NCI-H510A (cell line): ENCODE measurements at regions not wholly inside any gene's neighbourhood (a gene's known extent, or its start where the extent isn't known, plus 50 kb on each side); places are given as distances from the start of the nearest gene placed in this dataset.

Experiments used
- DNase-seq: peaks from one replicate; lab custom pipeline; 2025; lab: John Stamatoyannopoulos, UW

DNA sequence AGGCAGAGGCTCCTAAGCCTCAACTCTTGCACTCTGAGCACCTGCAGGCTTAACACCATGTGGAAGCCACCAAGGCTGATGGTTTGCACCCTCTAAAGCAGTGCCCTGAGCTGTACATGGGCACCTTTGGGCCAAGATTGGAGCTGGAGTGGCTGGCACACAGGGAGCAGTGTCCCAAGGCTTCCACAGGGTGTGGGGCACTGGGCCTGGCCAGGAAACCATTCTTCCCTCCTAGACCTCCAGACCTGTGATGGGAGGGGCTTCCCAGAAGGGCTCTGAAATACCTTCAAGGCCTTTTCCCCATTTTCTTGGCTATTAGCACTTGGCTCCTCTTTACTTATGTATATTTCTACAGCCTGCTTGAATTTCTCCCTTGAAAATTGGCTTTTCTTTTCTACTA lies 67.9 kb upstream of the PPM1J start:
- no peak for DNase-seq

DNA sequence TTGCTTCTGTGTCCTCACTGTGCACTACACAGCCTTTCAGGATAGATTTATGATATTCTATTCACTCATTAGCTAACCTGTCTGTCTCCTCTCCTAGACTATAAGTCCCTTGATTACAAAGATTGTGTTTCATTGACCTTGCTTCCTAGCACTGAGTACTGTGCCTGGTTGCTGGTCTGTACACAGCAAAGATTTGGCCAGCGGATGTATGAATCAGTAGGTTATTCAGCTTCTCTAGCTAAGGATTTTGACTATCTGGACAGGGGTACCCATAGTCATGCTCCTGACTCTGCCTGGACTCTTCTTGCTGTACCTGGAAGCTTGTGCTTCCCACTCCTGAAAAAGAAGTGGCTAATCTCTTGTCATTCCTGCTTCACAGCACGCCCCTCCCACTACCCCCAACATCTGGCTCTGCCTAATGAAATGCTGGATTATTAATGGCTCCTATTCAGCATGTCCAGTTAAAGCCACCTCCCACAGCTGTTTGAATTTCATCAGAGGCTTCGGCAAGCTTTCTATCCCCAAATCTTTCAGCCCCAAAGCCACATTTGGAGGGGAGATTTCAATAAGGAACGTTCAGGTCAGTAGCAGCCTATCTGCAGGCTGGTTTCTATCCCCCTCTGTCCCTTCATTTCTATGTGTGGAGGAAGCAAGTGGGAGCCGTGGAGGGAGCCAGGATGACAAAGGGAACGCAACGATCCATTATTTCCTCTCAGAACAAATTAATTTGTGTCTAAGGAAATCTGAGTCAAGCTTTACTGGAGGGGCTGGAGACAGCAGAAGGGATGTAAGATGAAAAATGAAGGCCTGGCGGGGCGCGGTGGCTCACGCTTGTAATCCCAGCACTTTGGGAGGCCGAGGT lies 64.8 kb upstream of the PPM1J start:
- no peak for DNase-seq

DNA sequence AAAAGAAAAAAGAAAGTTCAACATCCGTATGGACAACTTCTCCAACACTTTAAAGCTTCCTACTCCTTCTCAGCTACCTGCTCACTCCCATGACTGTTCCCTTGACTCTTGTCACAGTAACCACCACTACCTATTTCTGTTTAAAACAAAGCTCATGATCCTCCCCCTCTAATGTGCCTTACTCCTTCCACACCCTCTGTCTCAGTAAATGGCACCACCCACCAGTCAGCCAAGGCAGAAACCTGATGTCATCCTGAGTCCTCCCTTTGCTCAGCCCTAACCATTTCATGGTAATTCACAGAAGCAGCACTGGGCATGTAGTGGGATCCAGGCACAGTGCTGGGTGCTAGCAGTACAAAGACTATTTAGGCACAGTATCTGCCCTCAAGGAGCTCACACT lies 63.0 kb upstream of the PPM1J start:
- no peak for DNase-seq

DNA sequence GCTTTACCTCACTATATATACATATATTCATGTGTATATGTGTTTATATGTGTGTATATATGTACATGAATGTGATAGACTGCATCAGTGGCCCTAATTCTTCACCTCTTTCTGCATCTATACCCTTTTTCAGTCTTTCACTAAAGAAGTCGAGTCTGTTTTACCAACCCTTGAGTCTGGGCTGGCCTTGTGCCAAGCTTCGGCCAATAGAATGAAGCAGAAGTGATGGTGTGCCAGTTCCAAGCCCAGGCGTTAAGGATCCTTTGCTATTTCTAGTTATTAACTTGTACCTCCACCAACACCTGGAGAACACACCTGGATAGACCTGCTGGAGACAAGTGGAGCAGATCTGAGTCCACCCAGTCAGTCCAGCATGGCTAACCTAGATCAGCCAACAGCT lies 61.6 kb upstream of the PPM1J start:
- no peak for DNase-seq

DNA sequence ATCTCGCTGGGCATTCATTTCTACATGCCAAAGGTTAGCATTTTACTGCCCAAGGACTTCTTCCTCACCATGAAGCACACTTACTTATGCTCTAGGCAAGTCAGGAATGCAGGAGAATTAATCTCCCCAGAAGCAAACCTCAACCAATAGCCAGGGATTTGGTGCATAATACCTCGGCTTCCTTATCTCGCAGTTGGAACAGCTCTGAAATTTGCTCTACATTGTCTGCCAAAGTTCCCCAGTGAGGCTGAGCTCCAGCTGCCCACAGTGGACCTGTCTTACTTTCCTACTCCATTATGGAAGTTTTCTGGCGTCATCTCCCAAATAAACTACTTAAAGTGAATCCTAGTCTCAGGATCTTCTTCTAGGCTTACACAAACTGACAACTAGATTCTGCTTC lies 57.6 kb upstream of the PPM1J start:
- no peak for DNase-seq

DNA sequence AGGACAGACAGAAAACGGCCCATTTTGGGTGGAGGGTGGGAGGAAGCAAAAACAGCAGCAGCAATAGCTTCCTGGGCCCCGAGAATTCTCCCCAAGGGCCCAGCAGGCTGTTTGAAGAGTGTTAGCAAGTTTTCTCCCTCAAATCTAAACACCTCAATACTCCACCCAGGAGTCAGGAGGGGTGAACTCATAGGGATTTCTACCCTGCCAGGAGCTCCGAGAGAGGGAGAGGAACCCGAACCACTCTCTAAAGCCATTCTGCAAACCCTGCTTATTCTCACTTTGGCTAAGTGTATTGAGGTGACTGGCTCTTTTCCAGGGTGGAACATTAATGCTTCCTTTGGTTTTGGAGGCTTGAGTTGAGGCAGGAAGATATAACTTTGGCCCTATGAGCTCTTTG lies 55.6 kb upstream of the PPM1J start:
- DNase-seq, result no peak

DNA sequence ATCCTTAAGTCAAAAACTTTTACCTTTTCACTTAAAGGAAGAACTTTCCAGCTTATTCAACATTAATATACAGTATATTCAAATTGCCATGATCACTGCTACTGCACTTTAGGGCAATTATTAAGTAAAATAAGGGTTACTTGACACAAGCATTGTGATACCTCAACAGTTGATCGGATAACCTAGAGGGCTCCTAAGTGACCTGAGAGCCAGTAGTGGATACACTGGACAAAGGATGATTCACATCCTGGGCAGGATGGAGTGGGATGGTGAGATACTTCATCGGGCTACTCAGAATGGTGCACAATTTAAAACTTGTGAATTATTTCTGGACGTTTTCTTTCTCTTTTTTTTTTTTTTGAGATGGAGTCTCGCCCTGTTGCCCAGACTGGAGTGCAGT lies 54.5 kb upstream of the PPM1J start:
- no peak for DNase-seq

DNA sequence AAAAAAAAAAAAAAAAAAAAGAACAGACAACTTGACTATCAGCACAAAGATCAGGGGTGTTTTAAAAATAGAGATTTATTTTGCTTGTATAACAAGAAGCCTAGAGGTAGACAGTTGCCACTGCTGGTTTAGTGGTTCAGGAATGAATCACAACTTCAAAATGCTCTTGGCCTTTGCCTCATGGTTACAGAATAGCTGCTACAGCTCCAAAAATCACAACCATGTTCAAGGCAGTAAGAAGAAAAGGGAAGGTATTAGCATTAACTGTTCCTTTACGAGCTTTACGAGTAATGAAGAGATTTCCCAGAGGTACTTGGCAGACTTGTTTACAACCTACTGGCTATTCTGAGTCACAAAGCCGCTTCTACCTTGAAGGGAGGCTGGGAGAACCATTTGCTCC lies 52.5 kb upstream of the PPM1J start:
- no peak for DNase-seq
